ENCODE measurements at regions not wholly inside any gene's neighbourhood (a gene's known extent, or its start where the extent isn't known, plus 50 kb on each side); places are given as distances from the start of the nearest gene placed in this dataset.
"Not testable (repeated sequence)": the region's sequence is repeated elsewhere in the genome, so short reads cannot be mapped to it uniquely, and the experiment has no call there.

- no peak for DNase-seq
These were observed 200.3 kb upstream of the SLC39A10 start for GRCh38 chr2:195456771-195457170.

DNA sequence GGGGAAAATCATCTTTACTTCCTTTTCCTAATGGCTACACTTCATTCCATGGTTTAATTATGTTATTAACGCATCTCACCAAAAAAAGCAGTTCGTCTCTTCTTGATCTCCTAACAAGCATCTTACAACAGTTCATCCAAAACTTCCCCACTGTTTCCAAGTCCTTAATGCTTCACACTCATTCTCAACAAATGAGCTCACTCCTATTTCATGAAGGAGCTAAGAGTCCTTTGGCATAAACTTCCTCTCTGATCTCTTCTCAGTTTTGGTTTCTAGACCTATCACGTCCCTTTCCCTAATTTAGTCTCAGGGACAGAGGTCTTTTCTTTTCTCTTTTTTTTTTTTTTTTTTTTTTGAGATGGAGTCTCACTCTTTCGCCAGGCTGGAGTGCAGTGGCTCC lies 205.9 kb upstream of the SLC39A10 start:
- no peak for DNase-seq

- DNase-seq, result no peak
These were observed 206.4 kb upstream of the SLC39A10 start for GRCh38 chr2:195450552-195451113.

DNA sequence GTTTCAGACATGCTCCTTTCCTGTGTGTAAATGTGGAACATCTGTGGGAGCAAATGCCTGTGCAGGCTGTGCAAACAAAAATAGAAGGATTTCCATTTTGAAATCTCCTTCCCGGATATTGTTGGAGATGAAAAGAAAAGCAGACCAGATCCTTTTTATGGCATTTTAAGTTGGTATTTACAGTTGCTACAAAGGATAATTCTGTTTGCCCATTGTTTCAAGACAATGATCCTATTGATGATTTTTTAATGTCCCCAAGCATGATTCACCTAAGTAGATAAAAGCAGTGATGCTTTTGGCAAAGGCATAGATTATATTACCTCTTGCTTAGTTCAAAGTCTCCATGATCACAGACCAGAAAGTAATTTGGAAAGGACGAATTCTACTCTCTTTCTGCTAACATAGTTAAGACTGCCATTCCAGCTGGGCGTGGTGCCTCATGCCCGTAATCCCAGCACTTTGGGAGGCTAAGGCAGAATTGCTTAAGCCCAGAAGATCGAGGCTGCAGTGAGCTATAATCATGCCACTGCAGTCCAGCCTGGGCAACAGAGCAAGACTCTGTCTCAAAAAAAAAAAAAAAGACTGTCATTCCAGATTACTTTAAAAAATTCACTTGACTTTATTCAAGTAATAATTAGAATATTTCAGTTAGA lies 209.6 kb upstream of the SLC39A10 start:
- DNase-seq, result no peak

DNA sequence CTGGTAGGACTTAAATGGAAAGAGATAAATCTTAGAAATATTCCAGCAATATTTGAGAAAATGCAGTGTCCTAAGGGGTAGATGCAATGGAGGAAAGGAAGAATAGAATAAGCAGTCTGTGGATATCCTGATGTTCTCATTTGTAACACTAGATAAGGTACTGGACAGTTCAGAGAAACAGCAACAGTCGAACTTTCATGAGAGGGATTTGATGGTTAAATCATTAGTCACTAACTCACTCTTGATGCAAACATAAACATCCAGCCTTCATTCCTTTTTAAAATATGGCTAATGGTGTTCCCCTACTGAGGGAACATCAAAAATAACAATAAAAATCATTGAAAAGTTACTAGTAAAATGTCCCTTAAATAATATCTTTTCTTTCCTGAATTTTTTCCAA lies 211.4 kb upstream of the SLC39A10 start:
- DNase-seq, result no peak

DNA sequence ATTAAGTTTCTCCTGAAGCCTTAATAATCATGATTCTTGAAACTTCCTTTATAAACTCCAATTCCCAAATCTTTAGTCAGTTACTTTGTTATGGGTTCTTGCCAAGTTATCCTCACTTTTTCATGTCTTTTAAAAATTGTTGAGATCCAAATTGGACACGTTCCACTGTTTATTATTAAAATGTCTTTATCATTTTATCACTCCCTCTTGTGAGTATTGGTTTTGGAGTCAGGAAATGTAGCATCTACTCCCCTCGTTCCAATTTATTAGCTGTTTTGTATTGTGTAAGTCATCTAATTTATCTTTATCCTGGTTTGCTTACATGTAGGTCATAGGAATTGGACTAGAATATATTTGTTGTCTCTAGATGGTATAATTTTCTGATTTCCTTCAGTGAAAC lies 213.1 kb upstream of the SLC39A10 start:
- DNase-seq, result no peak

DNA sequence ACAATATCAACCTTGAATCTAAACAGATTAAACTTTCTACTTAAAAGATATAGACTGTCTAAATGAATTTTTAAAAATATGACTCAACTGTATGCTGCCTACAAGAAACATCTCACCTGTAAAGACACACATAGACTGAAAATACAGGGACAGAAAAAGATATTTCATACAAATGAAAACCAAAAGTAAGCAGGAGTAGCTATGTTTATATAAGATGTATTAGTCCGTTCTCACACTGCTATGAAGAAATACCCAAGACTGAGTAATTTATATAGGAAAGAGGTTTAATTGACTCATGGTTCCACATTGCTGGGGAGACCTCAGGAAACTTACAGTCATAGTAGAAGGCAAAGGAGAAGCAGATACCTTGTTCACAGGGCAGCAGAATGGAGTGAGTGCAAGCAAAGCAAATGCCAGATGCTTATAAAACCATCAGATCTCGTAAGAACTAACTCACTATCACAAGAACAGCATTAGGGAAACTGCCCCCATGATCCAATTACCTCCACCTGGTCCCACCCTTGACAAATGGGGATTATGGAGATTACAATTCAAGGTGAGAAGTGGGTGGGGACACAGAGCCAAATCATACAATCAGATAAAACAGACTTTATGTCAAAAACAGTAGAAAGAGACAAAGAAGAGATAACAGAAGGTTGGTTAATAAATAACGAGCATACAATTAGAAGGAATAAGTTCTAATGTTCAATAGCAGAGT lies 214.4 kb upstream of the SLC39A10 start:
- DNase-seq, result no peak

DNA sequence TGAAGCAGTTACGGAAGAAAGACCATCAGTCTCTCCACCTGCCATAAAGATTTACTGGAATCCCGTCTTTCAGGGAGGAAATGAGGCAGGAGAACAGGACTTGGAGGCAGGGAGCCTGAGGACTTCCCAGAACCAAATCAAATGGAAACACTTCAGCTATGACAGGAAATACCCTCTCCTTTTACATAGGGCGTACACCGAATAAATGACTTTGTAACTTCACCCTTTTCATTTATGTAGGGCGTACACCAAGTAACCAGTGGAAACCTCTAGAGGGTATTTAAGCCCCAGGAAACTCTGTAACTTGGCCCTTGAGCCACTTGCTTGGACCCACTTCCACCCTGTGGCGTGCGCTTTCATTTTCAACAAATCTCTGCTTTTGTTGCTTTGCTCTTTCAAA lies 218.3 kb upstream of the SLC39A10 start:
- DNase-seq, result no peak

- no peak for DNase-seq
These were observed 219.5 kb upstream of the SLC39A10 start for GRCh38 chr2:195437521-195437920.

DNA sequence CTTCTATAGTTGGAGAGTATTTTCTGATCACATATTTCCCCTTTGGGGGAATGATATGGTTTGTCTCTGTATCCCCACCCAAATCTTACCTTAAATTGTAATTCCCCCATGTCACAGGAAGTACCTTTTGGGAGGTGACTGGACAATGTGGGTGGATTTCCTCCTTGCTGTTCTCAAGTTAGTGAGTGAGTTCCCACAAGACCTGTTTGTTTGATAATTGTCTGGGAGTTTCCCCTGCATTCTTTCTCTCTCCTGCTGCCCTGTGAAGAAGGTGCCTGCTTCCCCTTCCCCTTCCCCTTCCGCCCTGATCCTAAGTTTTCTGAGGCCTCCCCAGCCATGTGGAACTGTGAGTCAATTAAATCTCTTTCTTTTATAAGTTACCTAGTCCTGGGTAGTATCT lies 222.7 kb upstream of the SLC39A10 start:
- no peak for DNase-seq

DNA sequence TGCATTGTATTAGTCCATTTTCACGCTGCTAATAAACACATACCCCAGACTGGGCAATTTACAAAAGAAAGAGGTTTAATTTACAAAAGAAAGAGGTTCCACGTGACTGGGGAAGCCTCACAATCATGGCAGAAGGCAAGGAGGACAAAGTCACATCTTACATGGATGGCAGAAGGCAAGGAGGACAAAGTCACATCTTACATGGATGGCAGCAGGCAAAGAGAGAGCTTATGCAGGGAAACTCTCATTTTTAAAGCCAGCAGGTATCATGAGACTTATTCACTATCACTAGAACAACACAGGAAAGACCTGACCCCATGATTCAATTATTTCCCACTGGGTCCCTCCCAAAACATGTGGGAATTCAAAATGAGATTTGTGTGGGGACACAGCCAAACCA lies 223.3 kb upstream of the SLC39A10 start:
- DNase-seq, result not testable (repeated sequence)

GRCh38 chr2:195428673-195429072 lies 228.4 kb upstream of the SLC39A10 start:
- no peak for DNase-seq

GRCh38 chr2:195425328-195425727 lies 231.7 kb upstream of the SLC39A10 start:
- no peak for DNase-seq

DNA sequence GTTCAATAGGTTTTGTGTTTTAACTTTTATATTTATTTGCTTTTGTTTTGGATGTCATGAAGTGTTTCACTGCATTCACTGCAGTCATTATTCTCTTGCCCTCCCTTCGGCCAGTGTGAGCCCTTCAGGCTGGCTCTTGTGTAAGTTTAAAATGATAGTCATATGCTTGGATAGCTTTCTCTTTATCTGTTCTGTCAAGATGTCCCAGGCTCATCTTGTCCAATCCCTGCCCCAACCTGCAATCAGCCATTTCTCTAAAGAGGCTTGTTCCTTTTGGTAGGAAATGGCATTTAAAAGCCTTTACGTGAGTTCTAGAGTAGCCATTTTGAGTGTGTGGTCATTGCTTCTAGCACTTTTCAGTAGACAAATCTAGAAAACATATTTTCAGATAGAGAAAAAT lies 238.0 kb upstream of the SLC39A10 start:
- DNase-seq, result no peak

- no peak for DNase-seq
These were observed 242.4 kb upstream of the SLC39A10 start for GRCh38 chr2:195414537-195415100.

- DNase-seq, result no peak
These were observed 243.1 kb upstream of the SLC39A10 start for GRCh38 chr2:195413944-195414343.

GRCh38 chr2:195413422-195413821 lies 243.6 kb upstream of the SLC39A10 start:
- DNase-seq, result no peak

DNA sequence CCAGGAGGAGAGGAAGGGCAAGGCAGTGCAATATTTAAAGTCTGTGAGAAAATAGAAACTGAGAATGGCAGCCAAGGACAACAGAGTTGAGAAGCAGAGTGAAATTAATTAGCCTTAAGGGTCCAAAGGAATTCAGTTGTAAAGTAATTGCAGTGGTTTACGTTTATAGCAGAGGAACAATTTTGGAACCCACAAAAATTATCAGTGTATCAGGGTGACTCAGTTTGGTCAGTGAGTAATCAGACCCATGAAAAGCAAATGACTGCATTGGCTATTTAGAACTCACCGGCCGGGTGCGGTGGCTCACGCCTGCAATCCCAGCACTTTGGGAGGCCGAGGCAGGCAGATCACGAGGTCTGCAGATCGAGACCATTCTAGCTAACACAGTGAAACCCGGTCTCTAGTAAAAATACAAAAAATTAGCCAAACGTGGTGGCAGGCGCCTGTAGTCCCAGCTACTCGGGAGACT lies 245.8 kb upstream of the SLC39A10 start:
- no peak for DNase-seq

DNA sequence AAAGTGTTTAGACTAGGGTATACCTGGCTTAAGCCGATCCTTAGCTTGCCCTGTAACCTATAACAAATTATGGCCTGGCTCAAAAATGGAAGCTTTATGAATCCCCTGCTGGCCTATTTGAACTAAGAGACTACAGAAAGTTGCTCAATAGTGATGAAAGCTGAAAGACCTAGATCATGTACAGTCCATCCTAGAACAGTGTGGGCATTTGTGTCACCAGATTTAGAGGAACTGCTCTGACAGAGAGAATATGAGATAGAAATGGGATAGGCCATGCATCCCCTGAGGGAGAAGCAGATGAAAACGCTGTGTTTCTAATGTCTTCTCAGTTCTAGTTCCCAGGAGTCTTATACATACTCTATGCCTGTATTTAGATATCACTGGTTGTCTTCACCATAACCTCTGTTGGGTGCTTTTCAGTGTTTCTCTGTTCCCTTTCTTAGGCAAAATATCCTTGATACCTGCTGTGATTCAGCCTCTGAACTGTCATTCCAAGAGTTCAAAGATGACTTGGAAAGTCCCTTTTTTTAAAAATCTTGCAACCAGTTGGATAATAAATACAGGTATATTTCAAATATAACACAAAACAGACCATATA lies 246.9 kb upstream of the SLC39A10 start:
- no peak for DNase-seq

GRCh38 chr2:195408811-195409210 lies 248.2 kb upstream of the SLC39A10 start:
- DNase-seq, result no peak

DNA sequence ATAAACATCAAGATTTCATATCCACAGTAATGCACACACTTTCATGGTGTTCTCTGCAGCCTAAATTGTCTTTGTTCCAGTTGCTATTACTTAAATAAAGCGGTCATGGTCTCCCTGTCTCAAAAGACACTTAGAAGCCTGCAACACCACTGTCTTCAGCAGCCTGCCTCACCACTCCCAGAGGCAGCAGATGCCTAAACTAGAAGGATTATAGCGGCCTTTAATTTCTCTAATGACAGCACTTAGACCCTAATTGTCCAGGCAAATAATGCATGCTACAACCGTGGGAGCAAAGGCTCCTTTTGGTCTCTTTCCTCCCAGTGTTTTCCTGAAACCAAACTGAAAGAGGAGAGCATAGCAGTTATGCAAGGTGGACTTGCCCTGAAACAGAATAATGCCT lies 248.8 kb upstream of the SLC39A10 start:
- DNase-seq, result no peak

DNA sequence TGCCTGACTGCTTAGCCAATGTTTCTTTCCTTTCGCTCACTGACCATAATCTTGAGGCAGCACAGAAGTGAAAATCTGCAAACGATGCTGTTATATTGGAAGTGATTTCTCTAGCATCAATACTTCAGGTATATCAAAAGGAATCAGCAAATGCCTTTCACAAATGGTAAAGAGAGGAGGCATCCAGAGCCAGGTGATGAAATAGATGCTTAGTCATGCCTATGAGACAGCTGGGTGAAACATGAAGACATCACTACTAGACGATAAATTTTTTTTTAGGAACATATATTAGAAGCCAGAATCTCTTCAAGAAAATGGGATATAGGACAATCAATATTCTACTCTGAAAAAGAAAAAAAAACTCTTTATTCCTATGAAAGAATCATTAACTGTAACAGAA lies 249.2 kb upstream of the SLC39A10 start:
- DNase-seq, result no peak

DNA sequence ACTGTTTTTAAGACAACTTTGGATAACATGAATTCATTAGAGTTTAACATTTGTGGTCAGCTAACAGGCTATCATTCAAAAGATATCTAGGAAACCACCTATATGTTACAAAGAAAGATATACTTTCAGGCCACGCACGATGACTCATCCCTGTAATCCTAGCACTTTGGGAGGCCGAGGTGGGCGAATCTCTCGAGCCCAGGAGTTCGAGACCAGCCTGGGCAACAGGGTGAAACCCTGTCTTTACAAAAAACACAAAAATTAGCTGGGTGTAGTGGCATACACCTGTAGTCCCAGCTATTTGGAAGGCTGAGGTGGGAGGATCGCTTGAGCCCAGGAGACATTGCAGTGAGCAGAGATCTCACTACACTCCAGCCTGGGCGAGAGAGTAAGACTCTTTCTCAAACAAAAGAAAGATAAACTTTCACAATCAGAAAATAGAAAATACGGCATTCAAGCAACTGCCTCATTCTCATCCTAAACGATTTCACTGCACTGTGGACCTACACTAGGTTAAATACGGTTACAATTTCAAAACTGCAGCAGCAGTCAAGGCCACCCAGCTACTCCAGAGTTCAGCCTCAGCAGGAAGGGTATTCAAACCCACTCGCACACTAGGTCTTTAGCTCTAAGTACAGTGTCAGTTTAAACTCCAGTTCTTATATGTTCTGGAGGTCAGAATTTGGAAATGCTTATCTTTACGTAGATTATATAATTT lies 250.0 kb upstream of the SLC39A10 start:
- DNase-seq, result no peak
